Peyer's patch (tissue), 4 donors: ENCODE measurements at regions not wholly inside any gene's neighbourhood (a gene's known extent, or its start where the extent isn't known, plus 50 kb on each side); places are given as distances from the start of the nearest gene placed in this dataset.
A peak's percentile ranks its signal among the peaks of the same experiment; 100 is the strongest.

ENCODE experiments used
- DNase-seq, 3 donors: peaks; one replicate each; pipeline ENCODE4 v3.0.0-alpha.2; 2017 to 2019
- H3K27ac ChIP-seq, 4 donors: fragments of 200-600 bp; sonication (generic); one replicate each; pipeline ENCODE4 v1.5.1; 2016 to 2019
- H3K27me3 ChIP-seq, 2 donors: fragments of 200-600 bp; sonication (generic); one replicate each; pipeline ENCODE4 v1.5.1; 2019
- H3K36me3 ChIP-seq, 3 donors: fragments of 200-600 bp; sonication (generic); one replicate each; pipeline ENCODE4 v1.5.1; 2016 to 2019
- H3K4me1 ChIP-seq, 4 donors: fragments of 200-600 bp; sonication (generic); one replicate each; pipeline ENCODE4 v1.5.1; 2016 to 2019
- H3K4me3 ChIP-seq, 4 donors: fragments of 200-600 bp; sonication (generic); 1 replicate in 3 of 4; 2 replicates in 1 of 4; pipeline ENCODE4 v1.5.1; 2016 to 2019; ENCODE audit warnings: mild to moderate bottlenecking in 1 of 4
- H3K9me3 ChIP-seq, 4 donors: fragments of 200-600 bp; sonication (generic); one replicate each; pipeline ENCODE4 v1.5.1; 2016 to 2019; ENCODE audit warnings: mild to moderate bottlenecking in 1 of 4
- POLR2A ChIP-seq, 2 donors: fragments of 450-650 bp; IDR thresholded peaks; one replicate each; pipeline ENCODE4 v1.5.1; 2017; ENCODE audit warnings: antibody characterized with exemption in 2 of 2, mild to moderate bottlenecking in 2 of 2, moderate library complexity in 2 of 2
- TF ChIP-seq, protein P1 (sequence below), 6 experiments: fragments of 450-650 bp in 4 of 6; fragments of 200-600 bp in 2 of 6; sonication (generic) in 1 of 6; IDR thresholded peaks; one replicate each; pipeline ENCODE4 v1.5.1; 2017 to 2019; ENCODE audit warnings: antibody characterized with exemption in 6 of 6, mild to moderate bottlenecking in 3 of 6, moderate library complexity in 1 of 6

DNA sequence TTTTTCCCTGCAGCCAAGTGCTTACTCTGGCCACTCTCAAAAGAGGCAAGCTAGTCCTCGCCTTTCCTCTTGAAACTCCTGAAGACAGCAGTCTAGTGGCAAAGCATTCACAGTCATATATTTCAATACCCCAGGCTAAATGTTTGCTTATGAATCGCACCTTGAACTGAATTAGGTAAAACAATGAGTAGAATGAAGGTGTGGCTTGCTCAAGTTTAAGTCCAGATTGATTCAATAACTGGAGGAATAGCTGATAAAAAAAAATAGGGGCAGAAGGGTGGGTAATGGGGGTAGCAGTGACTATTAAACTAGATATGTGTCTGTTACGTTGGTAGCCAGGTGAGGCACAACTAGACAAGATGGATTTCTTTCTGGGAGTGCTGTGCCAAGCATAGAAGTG is 88.2 kb upstream of the EPB41L3 start:
- no peak for TF ChIP-seq POLR2A (IDR thresholded peaks at IDR 0.05)
- TF ChIP-seq, protein P1, sequence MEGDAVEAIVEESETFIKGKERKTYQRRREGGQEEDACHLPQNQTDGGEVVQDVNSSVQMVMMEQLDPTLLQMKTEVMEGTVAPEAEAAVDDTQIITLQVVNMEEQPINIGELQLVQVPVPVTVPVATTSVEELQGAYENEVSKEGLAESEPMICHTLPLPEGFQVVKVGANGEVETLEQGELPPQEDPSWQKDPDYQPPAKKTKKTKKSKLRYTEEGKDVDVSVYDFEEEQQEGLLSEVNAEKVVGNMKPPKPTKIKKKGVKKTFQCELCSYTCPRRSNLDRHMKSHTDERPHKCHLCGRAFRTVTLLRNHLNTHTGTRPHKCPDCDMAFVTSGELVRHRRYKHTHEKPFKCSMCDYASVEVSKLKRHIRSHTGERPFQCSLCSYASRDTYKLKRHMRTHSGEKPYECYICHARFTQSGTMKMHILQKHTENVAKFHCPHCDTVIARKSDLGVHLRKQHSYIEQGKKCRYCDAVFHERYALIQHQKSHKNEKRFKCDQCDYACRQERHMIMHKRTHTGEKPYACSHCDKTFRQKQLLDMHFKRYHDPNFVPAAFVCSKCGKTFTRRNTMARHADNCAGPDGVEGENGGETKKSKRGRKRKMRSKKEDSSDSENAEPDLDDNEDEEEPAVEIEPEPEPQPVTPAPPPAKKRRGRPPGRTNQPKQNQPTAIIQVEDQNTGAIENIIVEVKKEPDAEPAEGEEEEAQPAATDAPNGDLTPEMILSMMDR (IDR thresholded peaks at IDR 0.05), result no peak
- H3K9me3 ChIP-seq, result no peaks in the 10 kb centered on the region
- H3K4me1 ChIP-seq, result peaks cover 0 to 18% (median 2%) of the 10 kb centered on the region in 4 donors
- no peak overlapping the region for H3K27ac ChIP-seq
- H3K27me3 ChIP-seq, result no peaks in the 10 kb centered on the region
- no peak for DNase-seq
- H3K4me3 ChIP-seq, result no peak overlapping the region
- no peaks in the 10 kb centered on the region for H3K36me3 ChIP-seq

DNA sequence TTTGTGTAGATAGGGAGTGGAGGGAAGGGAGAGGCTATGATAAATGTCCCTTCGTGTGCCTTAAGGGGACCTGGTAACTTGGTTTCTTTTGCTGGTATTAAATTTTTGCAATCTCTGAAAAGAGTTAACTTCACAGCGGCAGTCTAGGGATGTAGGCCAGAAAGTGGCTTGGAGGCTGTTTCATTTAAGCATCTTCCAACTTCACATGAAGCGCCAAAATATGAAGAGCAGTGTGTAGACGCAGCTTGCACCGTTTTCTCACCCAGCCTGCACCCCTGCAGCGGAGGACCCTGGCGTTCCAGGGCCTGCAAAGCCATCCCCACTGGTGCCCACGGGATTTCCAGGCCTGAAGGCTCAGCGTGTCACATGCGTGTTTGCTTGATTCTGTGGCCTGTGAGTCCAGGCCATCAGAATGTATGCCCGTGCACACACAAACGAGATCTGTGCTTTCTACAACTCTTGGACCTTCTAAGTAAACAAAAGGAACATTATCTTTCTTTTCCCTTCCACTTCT is 87.2 kb upstream of the EPB41L3 start:
- Histone ChIP-seq H3K4me1 (peaks cover 0 to 23% (median 2%) of the 10 kb centered on the region in 4 donors), H3K27ac (peak overlapping the region in 1 of 4 donors; percentile 97), H3K4me3 (peak overlapping the region in 2 of 4 donors; percentile 73 to 92), H3K27me3 (no peaks in the 10 kb centered on the region), H3K9me3 (no peaks in the 10 kb centered on the region), H3K36me3 (no peaks in the 10 kb centered on the region)
- no peak for DNase-seq
- no peak for TF ChIP-seq POLR2A (IDR thresholded peaks at IDR 0.05)
- TF ChIP-seq, protein P1 (IDR thresholded peaks at IDR 0.05), result no peak

DNA sequence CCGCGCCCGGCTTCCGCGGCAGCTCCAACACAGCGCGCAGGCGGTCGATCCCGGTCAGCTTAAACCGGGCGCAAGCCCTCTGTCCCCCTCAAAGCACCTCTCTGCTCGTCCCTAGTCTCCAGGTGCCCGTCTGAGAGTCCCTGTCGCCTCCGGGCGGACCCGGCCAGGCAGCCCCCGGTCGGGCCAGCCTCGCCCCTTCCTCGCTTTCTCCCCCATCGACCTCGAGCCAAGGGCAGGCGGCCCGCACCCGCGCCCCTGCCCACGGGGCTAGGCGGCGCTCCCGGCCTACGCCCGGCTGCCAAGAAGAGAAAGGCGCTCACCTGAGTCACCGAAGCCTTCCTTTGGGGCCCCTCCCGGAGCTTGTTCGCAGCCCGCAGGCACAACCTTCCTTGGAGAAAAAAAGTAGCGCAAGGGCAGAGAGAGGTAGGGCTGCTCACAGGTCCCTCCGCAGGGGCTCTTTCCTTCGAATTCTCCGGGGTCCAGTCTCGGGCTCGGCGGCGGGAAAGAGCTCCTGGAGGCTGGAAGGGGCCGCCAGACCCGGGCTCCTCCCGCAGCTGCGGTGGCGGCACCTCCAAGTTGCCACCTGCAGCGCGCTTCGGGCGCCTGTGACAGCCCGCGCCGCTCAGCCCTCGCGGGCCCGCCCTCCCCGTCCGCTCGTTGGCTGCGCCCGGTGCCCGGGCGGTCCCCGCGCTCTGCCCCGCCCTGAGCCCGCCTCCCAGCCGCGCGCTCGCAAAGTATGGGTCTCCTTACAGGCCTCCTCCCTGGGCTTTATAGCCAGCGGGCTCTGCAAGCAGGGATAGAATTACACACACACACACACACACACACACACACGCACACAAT is 86.5 kb upstream of the EPB41L3 start:
- Histone ChIP-seq H3K27me3 (no peaks in the 10 kb centered on the region), H3K4me1 (peaks cover 0 to 23% (median 2%) of the 10 kb centered on the region in 4 donors), H3K9me3 (no peaks in the 10 kb centered on the region), H3K4me3 (peak overlapping the region; percentile 36 to 92 (median 56)), H3K27ac (peak overlapping the region; percentile 49 to 97 (median 85)), H3K36me3 (no peaks in the 10 kb centered on the region)
- DNase-seq, result peak in 2 of 3 donors; percentile 88 to 94
- peak; percentile 95 to 97 for TF ChIP-seq POLR2A (IDR thresholded peaks at IDR 0.05)
- TF ChIP-seq, protein P1 (IDR thresholded peaks at IDR 0.05), result peak in 2 of 6 experiments; percentile 4 to 19

DNA sequence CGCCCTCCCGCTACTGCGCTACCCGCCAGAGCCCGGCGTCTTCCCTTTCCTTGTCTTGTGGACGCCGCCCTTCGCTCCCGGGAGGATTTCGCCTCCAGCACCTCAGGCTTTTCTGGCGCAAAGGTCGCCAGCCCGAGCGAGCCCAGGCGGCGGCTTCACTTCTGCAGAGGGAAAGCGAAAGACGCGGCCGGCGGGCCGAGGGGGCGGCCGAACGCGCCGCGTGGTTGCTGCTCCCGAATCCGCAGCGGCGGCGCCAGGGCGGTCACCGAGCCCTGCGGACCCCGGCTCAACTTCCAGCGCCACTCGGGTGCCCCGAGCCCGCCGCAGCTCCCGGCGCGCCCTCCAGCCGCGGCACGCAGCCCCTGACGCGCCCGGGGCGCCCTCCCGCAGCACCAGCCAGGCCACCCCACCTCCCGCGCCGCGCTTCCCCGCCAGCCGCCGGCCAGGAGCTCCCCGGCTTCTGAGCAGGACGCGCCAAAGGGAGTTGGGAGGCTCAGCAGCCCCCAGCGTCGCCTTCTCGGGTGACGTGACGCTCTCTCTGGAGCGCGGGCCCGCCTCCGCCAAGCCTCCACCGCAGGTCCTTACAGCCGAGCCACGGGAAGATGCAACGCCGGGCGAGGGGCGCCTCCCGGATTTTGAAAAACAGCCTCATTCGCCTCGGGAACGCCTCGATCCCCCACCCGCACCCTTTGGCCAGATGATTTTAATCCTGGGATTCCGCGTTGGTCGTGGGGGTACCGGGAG is 84.9 kb upstream of the EPB41L3 start:
- Histone ChIP-seq H3K27ac (peak overlapping the region; percentile 31 to 97 (median 85)), H3K36me3 (no peaks in the 10 kb centered on the region), H3K4me1 (peaks cover 0 to 23% (median 2%) of the 10 kb centered on the region in 4 donors), H3K9me3 (no peaks in the 10 kb centered on the region), H3K27me3 (no peaks in the 10 kb centered on the region), H3K4me3 (peak overlapping the region; percentile 36 to 92 (median 56))
- peak; percentile 62 to 83 for TF ChIP-seq POLR2A (IDR thresholded peaks at IDR 0.05)
- TF ChIP-seq, protein P1 (IDR thresholded peaks at IDR 0.05), result no peak
- peak in 2 of 3 donors; percentile 89 to 94 for DNase-seq

DNA sequence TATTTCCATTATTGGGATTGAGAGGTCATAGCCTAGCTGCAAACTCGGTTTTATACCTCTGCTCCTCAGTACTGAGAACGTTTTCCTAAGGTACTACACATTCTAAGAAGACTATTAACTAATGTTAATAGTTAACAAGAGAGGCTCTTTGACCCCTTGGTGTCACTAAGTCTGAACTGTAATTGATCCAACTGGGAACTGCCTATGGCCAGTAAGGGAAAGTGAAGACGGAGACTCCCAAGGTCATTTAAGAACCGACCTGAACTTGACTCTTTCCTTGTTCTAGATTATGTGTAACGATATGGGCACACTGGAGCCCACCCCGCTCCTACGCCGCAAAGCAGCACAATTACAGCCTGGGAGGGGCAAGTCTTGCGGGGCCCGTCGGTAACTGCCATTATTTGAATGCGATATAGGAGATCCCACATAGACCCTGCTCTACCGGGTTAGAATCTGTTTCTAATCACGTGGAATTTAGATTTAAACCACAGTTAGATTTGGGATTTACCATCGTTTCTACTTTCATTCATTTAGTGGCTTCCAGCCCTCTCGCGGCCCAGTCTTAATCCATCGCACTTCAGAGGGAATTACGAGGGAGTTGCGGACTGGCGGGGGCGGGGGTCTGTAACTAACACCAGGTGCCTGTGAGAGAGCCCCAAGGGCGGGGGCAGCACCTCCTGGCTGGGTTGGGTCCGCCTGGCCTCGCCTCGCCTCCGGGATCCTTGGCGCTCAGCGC is 84.1 kb upstream of the EPB41L3 start:
- peak in 2 of 3 donors; percentile 48 to 67 for DNase-seq
- no peaks in the 10 kb centered on the region for H3K27me3 ChIP-seq
- H3K4me3 ChIP-seq, result peak overlapping the region; percentile 36 to 92 (median 56)
- peak overlapping the region; percentile 31 to 97 (median 85) for H3K27ac ChIP-seq
- H3K9me3 ChIP-seq, result no peaks in the 10 kb centered on the region
- peaks cover 0 to 23% (median 2%) of the 10 kb centered on the region in 4 donors for H3K4me1 ChIP-seq
- no peaks in the 10 kb centered on the region for H3K36me3 ChIP-seq
- TF ChIP-seq, protein P1 (IDR thresholded peaks at IDR 0.05), result peak in 3 of 6 experiments; percentile 12 to 35 (median 26)
- TF ChIP-seq POLR2A (IDR thresholded peaks at IDR 0.05), result no peak
